SK-N-SH (cell line): ENCODE measurements at regions not wholly inside any gene's neighbourhood (a gene's known extent, or its start where the extent isn't known, plus 50 kb on each side); places are given as distances from the start of the nearest gene placed in this dataset.

Source experiments
- CTCF ChIP-seq: fragments of 200-600 bp; sonication (generic); IDR thresholded peaks from 2 replicates; pipeline ENCODE4 v1.6.1; 2017; ENCODE audit warnings: antibody characterized with exemption, mild to moderate bottlenecking, moderate library complexity
- EZH2phosphoT487 ChIP-seq: fragments of 200-600 bp; sonication (generic); IDR thresholded peaks from 2 replicates; pipeline ENCODE4 v1.6.1; 2017; ENCODE audit warnings: low read depth, mixed run types, mild to moderate bottlenecking, antibody characterized with exemption, moderate library complexity, borderline replicate concordance
- GABPA ChIP-seq: IDR thresholded peaks from 2 replicates; pipeline ENCODE4 v1.4.0; 2012; ENCODE audit warnings: low read depth, mild to moderate bottlenecking
- MAX ChIP-seq: IDR thresholded peaks from 2 replicates; pipeline ENCODE4 v1.4.0; 2012; ENCODE audit warnings: low read depth
- MXI1 ChIP-seq: IDR thresholded peaks from 2 replicates; pipeline ENCODE4 v1.6.1; 2012; ENCODE audit warnings: mild to moderate bottlenecking, low read depth, low read length, improper control_type of control experiment
- POLR2AphosphoS5 ChIP-seq: IDR thresholded peaks from 2 replicates; pipeline ENCODE4 v1.6.1; 2012; ENCODE audit warnings: low read depth, low read length
- REST ChIP-seq: IDR thresholded peaks from 2 replicates; pipeline ENCODE4 v1.6.1; 2012; ENCODE audit warnings: mild to moderate bottlenecking, low read depth, low read length, moderate library complexity
- RFX5 ChIP-seq: IDR thresholded peaks from 2 replicates; pipeline ENCODE4 v1.6.1; 2012; ENCODE audit warnings: mild to moderate bottlenecking, improper control_type of control experiment, low read length
- RXRA ChIP-seq: IDR thresholded peaks from 2 replicates; pipeline ENCODE4 v1.4.0; 2012; ENCODE audit warnings: low read depth, mild to moderate bottlenecking, borderline replicate concordance
- TEAD4 ChIP-seq: IDR thresholded peaks from 2 replicates; pipeline ENCODE4 v1.4.0; 2012; ENCODE audit warnings: mild to moderate bottlenecking, borderline replicate concordance; ENCODE audit not compliant: insufficient read depth
- USF2 ChIP-seq: fragments of 150-350 bp; IDR thresholded peaks from 2 replicates; pipeline ENCODE4 v1.6.1; 2017; ENCODE audit warnings: antibody characterized with exemption, low read length, low read depth, borderline replicate concordance
- YY1 ChIP-seq: IDR thresholded peaks from 2 replicates; pipeline ENCODE4 v1.4.0; 2012; ENCODE audit warnings: low read depth, mild to moderate bottlenecking
- ZBTB33 ChIP-seq: IDR thresholded peaks from 2 replicates; pipeline ENCODE4 v1.4.0; 2012; ENCODE audit warnings: low read depth, borderline replicate concordance

GRCh38 chr2:44866152-44866551 is 75.3 kb upstream of the SIX3 start:
- no peak for TF ChIP-seq YY1
- TF ChIP-seq MAX, result no peak
- no peak for TF ChIP-seq GABPA
- no peak for TF ChIP-seq REST
- no peak for TF ChIP-seq RFX5
- no peak for TF ChIP-seq CTCF
- TF ChIP-seq MXI1, result no peak
- TF ChIP-seq RXRA, result no peak
- no peak for TF ChIP-seq EZH2phosphoT487
- TF ChIP-seq ZBTB33, result no peak
- no peak for TF ChIP-seq TEAD4
- TF ChIP-seq POLR2AphosphoS5, result no peak
- TF ChIP-seq USF2, result no peak
